ENCODE measurements at regions not wholly inside any gene's neighbourhood (a gene's known extent, or its start where the extent isn't known, plus 50 kb on each side); places are given as distances from the start of the nearest gene placed in this dataset.

- ATAC-seq (no peak), DNase-seq (no peak)
- H3K4me1 ChIP-seq (ENCODE audit: insufficient read depth, low read length): peaks cover 16% of the 10 kb centered on the region
- no peaks in the 10 kb centered on the region for H4K20me1 ChIP-seq (ENCODE audit: low read length)
- H3K36me3 ChIP-seq (ENCODE audit: low read depth, low read length): no peaks in the 10 kb centered on the region
- no peaks in the 10 kb centered on the region for H3K9me3 ChIP-seq (ENCODE audit: low read length)
- no peaks in the 10 kb centered on the region for H3K27me3 ChIP-seq (ENCODE audit: low read length)
- no peak overlapping the region for H3K4me3 ChIP-seq (ENCODE audit: low read length)
- no peaks in the 10 kb centered on the region for H3K9me2 ChIP-seq (replicated peaks; ENCODE audit: low read length)
- TF ChIP-seq, protein P1, sequence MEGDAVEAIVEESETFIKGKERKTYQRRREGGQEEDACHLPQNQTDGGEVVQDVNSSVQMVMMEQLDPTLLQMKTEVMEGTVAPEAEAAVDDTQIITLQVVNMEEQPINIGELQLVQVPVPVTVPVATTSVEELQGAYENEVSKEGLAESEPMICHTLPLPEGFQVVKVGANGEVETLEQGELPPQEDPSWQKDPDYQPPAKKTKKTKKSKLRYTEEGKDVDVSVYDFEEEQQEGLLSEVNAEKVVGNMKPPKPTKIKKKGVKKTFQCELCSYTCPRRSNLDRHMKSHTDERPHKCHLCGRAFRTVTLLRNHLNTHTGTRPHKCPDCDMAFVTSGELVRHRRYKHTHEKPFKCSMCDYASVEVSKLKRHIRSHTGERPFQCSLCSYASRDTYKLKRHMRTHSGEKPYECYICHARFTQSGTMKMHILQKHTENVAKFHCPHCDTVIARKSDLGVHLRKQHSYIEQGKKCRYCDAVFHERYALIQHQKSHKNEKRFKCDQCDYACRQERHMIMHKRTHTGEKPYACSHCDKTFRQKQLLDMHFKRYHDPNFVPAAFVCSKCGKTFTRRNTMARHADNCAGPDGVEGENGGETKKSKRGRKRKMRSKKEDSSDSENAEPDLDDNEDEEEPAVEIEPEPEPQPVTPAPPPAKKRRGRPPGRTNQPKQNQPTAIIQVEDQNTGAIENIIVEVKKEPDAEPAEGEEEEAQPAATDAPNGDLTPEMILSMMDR (conservative IDR thresholded peaks at IDR 0.05; ENCODE audit: low read depth, low read length): no peak
- TF ChIP-seq EZH2 (IDR thresholded peaks at IDR 0.05; ENCODE audit: low read length, unreplicated experiment) (no peak), EZH2phosphoT487 (IDR thresholded peaks at IDR 0.05; ENCODE audit: borderline replicate concordance, low read length) (no peak)
- no peaks in the 10 kb centered on the region for H3F3A ChIP-seq (ENCODE audit: low read length, unreplicated experiment)
- H3K4me2 ChIP-seq (ENCODE audit: low read length): 0 out of 2 replicates have a peak overlapping the region, but pooled peaks have one; percentile 50
- POLR2A ChIA-PET (ENCODE audit: unreplicated experiment): no interaction called here
- H2AFZ ChIP-seq (ENCODE audit: low read length): no peak overlapping the region
- no TSS peak for BruUV-seq (replicated peaks)
- intact Hi-C loops (cut with micrococcal nuclease): no loop called here
- H3K79me2 ChIP-seq (ENCODE audit: low read length): no peaks in the 10 kb centered on the region
- H3K27ac ChIP-seq (ENCODE audit: low read length): no peak overlapping the region
- CTCF ChIA-PET: no interaction called here
- H3K9ac ChIP-seq (ENCODE audit: low read length): no peak overlapping the region
Observed at GRCh38 chr1:219791766-219792165, 136.6 kb downstream of the SLC30A10 start.

GRCh38 chr1:219790834-219791615, 137.3 kb downstream of the SLC30A10 start:
- POLR2A ChIA-PET (ENCODE audit: unreplicated experiment): no interaction called here
- peak overlapping the region; percentile 46 for H2AFZ ChIP-seq (ENCODE audit: low read length)
- H3F3A ChIP-seq (ENCODE audit: low read length, unreplicated experiment): no peaks in the 10 kb centered on the region
- DNase-seq: peak; percentile 91
- H3K27me3 ChIP-seq (ENCODE audit: low read length): no peaks in the 10 kb centered on the region
- no peaks in the 10 kb centered on the region for H3K9me2 ChIP-seq (replicated peaks; ENCODE audit: low read length)
- CTCF ChIA-PET: no interaction called here
- ATAC-seq: peak; percentile 53
- no peak overlapping the region; the same call in 1 of the 2 replicates for H3K4me3 ChIP-seq (ENCODE audit: low read length)
- intact Hi-C loops (cut with micrococcal nuclease): no loop called here
- H3K4me2 ChIP-seq (ENCODE audit: low read length): peak overlapping the region; percentile 50
- peaks cover 16% of the 10 kb centered on the region for H3K4me1 ChIP-seq (ENCODE audit: insufficient read depth, low read length)
- no peak overlapping the region for H3K27ac ChIP-seq (ENCODE audit: low read length)
- TF ChIP-seq, protein P1 (conservative IDR thresholded peaks at IDR 0.05; ENCODE audit: low read depth, low read length): no peak
- TF ChIP-seq EZH2 (IDR thresholded peaks at IDR 0.05; ENCODE audit: low read length, unreplicated experiment) (no peak), EZH2phosphoT487 (IDR thresholded peaks at IDR 0.05; ENCODE audit: borderline replicate concordance, low read length) (no peak)
- H3K79me2 ChIP-seq (ENCODE audit: low read length): no peaks in the 10 kb centered on the region
- H4K20me1 ChIP-seq (ENCODE audit: low read length): no peaks in the 10 kb centered on the region
- no peak overlapping the region for H3K9ac ChIP-seq (ENCODE audit: low read length)
- BruUV-seq (replicated peaks): no TSS peak
- no peaks in the 10 kb centered on the region for H3K36me3 ChIP-seq (ENCODE audit: low read depth, low read length)
- no peaks in the 10 kb centered on the region for H3K9me3 ChIP-seq (ENCODE audit: low read length)

- Histone ChIP-seq H3K36me3 (ENCODE audit: low read depth, low read length) (no peaks in the 10 kb centered on the region), H3K4me1 (ENCODE audit: insufficient read depth, low read length) (peaks cover 21% of the 10 kb centered on the region), H3K79me2 (ENCODE audit: low read length) (no peaks in the 10 kb centered on the region), H3F3A (ENCODE audit: low read length, unreplicated experiment) (no peaks in the 10 kb centered on the region), H3K27ac (ENCODE audit: low read length) (no peak overlapping the region), H3K9me2 (replicated peaks; ENCODE audit: low read length) (no peaks in the 10 kb centered on the region), H2AFZ (ENCODE audit: low read length) (no peak overlapping the region), H3K4me3 (ENCODE audit: low read length) (no peak overlapping the region), H3K9me3 (ENCODE audit: low read length) (no peaks in the 10 kb centered on the region), H4K20me1 (ENCODE audit: low read length) (no peaks in the 10 kb centered on the region), H3K27me3 (ENCODE audit: low read length) (no peaks in the 10 kb centered on the region), H3K9ac (ENCODE audit: low read length) (no peak overlapping the region), H3K4me2 (ENCODE audit: low read length) (no peak overlapping the region)
- TF ChIP-seq, protein P1 (conservative IDR thresholded peaks at IDR 0.05; ENCODE audit: low read depth, low read length): no peak
- no peak for TF ChIP-seq EZH2 (IDR thresholded peaks at IDR 0.05; ENCODE audit: low read length, unreplicated experiment)
- no peak for TF ChIP-seq EZH2phosphoT487 (IDR thresholded peaks at IDR 0.05; ENCODE audit: borderline replicate concordance, low read length)
- ATAC-seq (no peak), DNase-seq (no peak)
- intact Hi-C loops (cut with micrococcal nuclease): no loop called here
- ChIA-PET CTCF (no interaction called here), POLR2A (ENCODE audit: unreplicated experiment) (no interaction called here)
- BruUV-seq (replicated peaks): no TSS peak
Observed at GRCh38 chr1:219788700-219789099, 139.7 kb downstream of the SLC30A10 start.

Measured in PC-3 (cell line).